ENCODE measurements at regions not wholly inside any gene's neighbourhood (a gene's known extent, or its start where the extent isn't known, plus 50 kb on each side); places are given as distances from the start of the nearest gene placed in this dataset.

DNA sequence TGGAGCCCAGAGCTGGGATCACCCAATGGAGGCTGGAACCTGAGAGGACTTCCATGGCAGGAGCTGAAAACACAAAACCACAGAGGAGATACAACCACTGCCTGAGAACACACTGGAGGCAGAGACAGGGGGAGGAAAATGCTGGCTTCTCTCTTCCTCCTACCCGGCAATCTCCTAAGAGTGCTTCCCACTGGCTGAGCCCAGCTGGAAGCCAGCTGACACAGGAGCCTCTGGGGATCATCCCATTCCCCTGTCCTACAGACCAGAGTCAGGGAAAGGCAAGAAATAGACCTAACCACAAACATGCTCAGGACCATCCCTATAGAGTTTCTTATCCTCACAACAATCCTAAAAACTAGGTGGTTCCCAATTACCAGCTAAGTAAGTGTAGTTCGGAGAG lies 112.4 kb upstream of the CDH5 start:
- H3K27me3 ChIP-seq: no peaks in the 10 kb centered on the region
- no peak for TF ChIP-seq CTCF (IDR thresholded peaks at IDR 0.05)
- TF ChIP-seq POLR2A (IDR thresholded peaks at IDR 0.05): no peak
- no peak overlapping the region for H3K4me3 ChIP-seq
- H3K27ac ChIP-seq: no peak overlapping the region
- H3K4me1 ChIP-seq: peaks cover 0 to 3% of the 10 kb centered on the region in 2 donors
- intact Hi-C loops (cut with DNase I; ENCODE audit: low total_unique reads): no loop called here
- no peak for DNase-seq
- H3K36me3 ChIP-seq: no peaks in the 10 kb centered on the region
- H3K9me3 ChIP-seq: no peaks in the 10 kb centered on the region

GRCh38 chr16:66251476-66252160 lies 114.9 kb upstream of the CDH5 start:
- no peak for DNase-seq

DNA sequence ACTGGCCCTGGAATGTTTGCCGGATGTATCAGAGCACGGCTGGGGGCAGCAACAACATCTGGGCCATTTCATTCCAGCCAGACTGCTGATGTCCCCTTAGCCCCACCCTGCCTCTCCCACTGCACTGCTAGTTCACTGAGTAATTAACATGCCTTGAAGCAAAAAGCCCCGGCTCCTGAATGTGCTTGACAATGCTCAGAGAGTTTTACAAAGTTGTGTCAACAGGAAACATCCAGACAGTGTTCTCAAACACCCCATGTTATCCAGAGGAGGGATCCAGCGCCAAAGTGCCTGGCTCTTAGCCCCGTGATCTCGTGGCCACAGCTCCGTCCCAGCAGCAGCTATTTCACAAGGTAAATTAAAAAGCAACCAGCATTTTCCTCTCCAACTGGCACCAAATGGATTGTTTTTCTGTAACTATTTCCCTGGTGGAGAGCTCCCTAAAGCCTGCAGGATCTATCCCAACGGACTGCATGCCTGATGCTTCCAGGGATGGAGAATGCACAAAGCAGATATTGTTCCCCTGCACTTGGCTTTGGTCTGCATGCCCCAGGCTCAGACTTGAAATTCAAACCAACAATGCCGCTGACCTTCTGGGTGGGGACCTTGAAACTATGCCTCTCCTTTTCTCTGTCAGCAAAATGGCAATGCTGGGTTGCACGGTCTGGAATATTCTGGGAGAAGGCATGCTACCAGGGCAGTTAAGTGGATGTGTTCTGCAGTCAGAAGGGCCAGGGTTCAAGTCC lies 115.6 kb upstream of the CDH5 start:
- Histone ChIP-seq H3K9me3 (no peaks in the 10 kb centered on the region), H3K4me1 (peaks cover 0 to 3% of the 10 kb centered on the region in 2 donors), H3K4me3 (no peak overlapping the region), H3K27me3 (no peaks in the 10 kb centered on the region), H3K27ac (peak overlapping the region; percentile 26 to 58), H3K36me3 (no peaks in the 10 kb centered on the region)
- TF ChIP-seq POLR2A (IDR thresholded peaks at IDR 0.05): no peak
- TF ChIP-seq CTCF (IDR thresholded peaks at IDR 0.05): no peak
- peak; percentile 83 to 85 for DNase-seq
- intact Hi-C loops (cut with DNase I; ENCODE audit: low total_unique reads): no loop called here

More at GRCh38 chr16:66251476-66252160, 114.9 kb upstream of the CDH5 start:
- intact Hi-C loops (cut with DNase I; ENCODE audit: low total_unique reads): no loop called here
- Histone ChIP-seq H3K36me3 (no peaks in the 10 kb centered on the region), H3K4me3 (no peak overlapping the region), H3K27ac (peak overlapping the region; percentile 26 to 58), H3K27me3 (no peaks in the 10 kb centered on the region), H3K9me3 (no peaks in the 10 kb centered on the region), H3K4me1 (peaks cover 0 to 3% of the 10 kb centered on the region in 2 donors)
- TF ChIP-seq CTCF (IDR thresholded peaks at IDR 0.05) (no peak), POLR2A (IDR thresholded peaks at IDR 0.05) (no peak)

DNA sequence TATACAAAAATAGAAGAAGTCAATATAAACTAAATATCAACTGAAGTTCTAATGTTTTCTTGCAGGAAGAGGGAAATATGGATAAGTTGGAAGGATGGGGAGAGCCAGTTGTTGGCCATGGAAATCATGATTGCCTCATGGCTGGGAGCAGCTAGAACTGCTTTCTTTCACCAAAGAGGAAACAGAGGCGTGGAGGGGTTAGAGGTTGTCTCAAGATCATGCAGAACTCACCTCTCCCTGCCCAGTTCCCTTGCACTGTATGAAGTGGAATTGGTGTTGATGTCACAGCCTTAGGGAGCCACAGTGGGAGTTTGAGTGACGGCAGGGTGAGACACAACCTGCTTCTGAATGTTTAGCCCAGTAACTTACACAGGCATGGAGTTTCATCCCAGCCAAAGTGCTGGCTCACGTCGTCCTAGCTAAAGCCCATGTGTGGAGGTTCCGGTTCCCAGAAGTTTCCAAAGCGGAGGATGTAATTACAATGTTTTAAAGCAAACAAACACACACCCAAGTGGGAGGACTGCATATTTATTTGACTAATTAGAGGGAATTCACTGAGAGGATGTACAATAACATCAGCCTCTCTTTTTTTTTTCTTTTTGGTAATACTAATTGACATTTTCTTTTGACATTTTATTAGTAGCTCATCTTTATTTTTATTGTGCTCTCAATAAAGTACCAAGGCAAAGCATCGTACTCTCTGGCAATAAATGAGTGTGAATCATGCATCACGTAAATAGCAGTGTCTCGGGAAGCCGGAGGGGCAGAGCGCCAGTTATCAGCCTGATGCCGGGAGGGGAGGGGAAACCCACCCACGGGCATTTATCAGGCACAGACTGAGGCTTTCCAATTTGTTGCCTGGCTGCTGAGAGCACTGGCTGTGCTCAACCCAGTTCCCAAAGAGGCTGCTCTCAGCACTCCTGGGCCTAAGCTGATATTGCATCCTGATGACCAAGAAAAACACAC lies 118.7 kb upstream of the CDH5 start:
- Histone ChIP-seq H3K27ac (peak overlapping the region; percentile 61 to 80), H3K27me3 (no peaks in the 10 kb centered on the region), H3K9me3 (no peaks in the 10 kb centered on the region), H3K36me3 (no peaks in the 10 kb centered on the region), H3K4me3 (no peak overlapping the region), H3K4me1 (peaks cover 0 to 3% of the 10 kb centered on the region in 2 donors)
- intact Hi-C loops (cut with DNase I; ENCODE audit: low total_unique reads): no loop called here
- TF ChIP-seq CTCF (IDR thresholded peaks at IDR 0.05): no peak
- no peak for TF ChIP-seq POLR2A (IDR thresholded peaks at IDR 0.05)
- peak; percentile 78 to 83 for DNase-seq

All from uterus (tissue), 3 donors.